Stimulated activated effector memory CD8-positive, alpha-beta T cell treated with anti-CD3 and anti-CD28 coated beads, Interleukin-12 subunit alpha, Interleukin-12 subunit beta, amount 100 ng/mL, for 72 hours (primary cell): ENCODE measurements at regions not wholly inside any gene's neighbourhood (a gene's known extent, or its start where the extent isn't known, plus 50 kb on each side); places are given as distances from the start of the nearest gene placed in this dataset.
"Not testable (repeated sequence)": the region's sequence is repeated elsewhere in the genome, so short reads cannot be mapped to it uniquely, and the experiment has no call there.

ENCODE experiments used
- ATAC-seq: fragments of 150-1000 bp; cut with Tn5 transposase; 2 replicates; pipeline ENCODE4 v1.10.0; 2021
- DNase-seq, 2 donors: peaks; one replicate each; pipeline ENCODE4 v3.0.0; 2021 to 2022; ENCODE audit warnings: low spot score in 2 of 2
- H3K27ac Mint-ChIP-seq: one replicate; pipeline ENCODE4 v1.8.0; 2022; ENCODE audit warnings: mild to moderate bottlenecking, mixed read lengths
- H3K36me3 Mint-ChIP-seq: one replicate; pipeline ENCODE4 v1.8.0; 2022; ENCODE audit warnings: mild to moderate bottlenecking, mixed read lengths
- H3K4me1 Mint-ChIP-seq: one replicate; pipeline ENCODE4 v1.8.0; 2022; ENCODE audit warnings: mixed read lengths
- H3K4me3 Mint-ChIP-seq: one replicate; pipeline ENCODE4 v1.8.0; 2022; ENCODE audit warnings: mild to moderate bottlenecking, mixed read lengths
- H3K9me3 Mint-ChIP-seq: one replicate; pipeline ENCODE4 v1.8.0; 2022; ENCODE audit warnings: mixed read lengths

DNA sequence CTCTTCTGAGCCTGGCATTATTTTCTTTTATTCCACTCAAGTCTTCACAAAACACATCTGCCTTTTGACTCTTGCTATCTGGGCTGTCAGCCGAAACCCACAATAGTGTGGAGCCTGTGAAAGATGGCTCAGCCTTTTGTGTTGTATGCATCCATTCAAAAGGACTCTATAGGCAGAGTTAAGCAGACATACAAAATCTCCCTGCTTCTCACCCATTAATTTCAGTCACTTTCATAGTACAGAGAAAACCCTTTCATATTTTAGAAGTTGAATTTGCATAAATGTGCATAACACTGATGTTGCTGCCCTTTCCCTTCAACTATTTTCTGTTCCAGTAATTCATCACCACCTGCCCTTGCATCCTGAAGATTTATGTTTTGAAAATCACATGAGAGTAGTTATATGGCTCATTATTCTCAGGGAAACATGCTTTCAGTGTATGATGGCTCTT is 154.6 kb downstream of the EVA1A start:
- ATAC-seq, result no peak
- H3K36me3 Mint-ChIP-seq, result no peaks in the 10 kb centered on the region
- no peak for DNase-seq
- no peak overlapping the region for H3K27ac Mint-ChIP-seq
- H3K9me3 Mint-ChIP-seq, result peaks cover 9% of the 10 kb centered on the region
- no peaks in the 10 kb centered on the region for H3K4me1 Mint-ChIP-seq
- no peak overlapping the region for H3K4me3 Mint-ChIP-seq

DNA sequence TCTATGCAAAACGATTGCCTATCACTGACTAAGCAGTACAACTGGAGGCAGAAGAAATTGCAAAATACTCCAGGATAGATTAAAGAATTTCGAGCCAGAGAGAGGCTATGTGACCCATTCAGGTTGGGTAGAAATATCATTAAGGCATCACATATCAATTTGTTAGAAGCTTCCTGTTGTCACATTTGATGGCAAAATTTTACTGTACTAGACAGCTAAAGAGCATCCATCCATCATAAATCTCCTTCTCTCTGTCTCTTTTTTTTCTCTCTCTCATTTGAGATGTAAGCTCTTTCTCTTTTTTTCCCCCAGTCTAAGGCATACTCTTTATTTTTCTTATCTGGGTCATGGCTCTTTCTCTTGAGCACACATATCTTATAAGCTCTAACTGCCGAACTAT is 155.7 kb downstream of the EVA1A start:
- no peaks in the 10 kb centered on the region for H3K4me1 Mint-ChIP-seq
- H3K9me3 Mint-ChIP-seq, result peaks cover 2% of the 10 kb centered on the region
- no peaks in the 10 kb centered on the region for H3K36me3 Mint-ChIP-seq
- H3K27ac Mint-ChIP-seq, result no peak overlapping the region
- DNase-seq, result no peak
- ATAC-seq, result no peak
- H3K4me3 Mint-ChIP-seq, result no peak overlapping the region

DNA sequence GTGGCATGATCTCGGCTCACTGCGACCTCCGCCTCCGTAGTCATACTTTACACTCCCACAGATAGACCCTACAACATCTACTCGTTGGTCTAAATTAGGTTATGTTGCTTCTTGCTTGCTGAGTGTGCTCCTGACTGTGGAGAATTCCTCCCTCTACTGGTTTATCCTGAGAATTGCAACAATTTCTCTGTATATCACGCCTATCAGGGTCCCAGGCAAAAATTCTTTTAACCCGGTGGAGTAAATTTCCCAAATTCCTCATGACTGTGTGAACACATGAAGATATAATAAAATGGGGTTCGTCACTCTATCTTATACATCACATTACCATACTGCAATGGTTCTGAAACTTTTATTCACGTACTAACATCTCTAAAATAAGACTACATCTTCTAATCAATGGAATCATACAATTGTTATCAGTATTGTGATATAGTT is 156.7 kb downstream of the EVA1A start:
- Mint-ChIP-seq H3K4me1 (no peaks in the 10 kb centered on the region), H3K27ac (no peak overlapping the region), H3K9me3 (no peaks in the 10 kb centered on the region), H3K36me3 (no peaks in the 10 kb centered on the region), H3K4me3 (no peak overlapping the region)
- DNase-seq (no peak), ATAC-seq (peak; percentile 62)

DNA sequence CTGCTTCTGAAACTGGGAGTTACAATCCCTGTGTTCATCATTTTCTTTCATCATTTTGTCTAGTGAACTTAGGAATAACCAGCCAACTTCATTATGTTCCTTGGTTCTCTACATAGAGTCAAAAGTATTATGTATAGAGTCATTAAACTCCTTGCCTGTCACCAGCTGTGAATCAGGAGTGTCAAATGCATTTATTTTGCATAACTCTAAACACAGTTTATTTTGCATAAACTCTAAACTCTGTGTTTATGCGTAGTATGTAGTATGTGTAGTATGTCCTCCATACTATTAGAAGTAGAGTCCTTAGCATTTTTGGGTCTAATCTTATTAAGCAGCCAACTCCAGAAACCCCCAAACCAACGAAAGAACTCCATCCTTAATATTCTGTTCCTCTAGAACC is 164.4 kb downstream of the EVA1A start:
- no peak overlapping the region for H3K27ac Mint-ChIP-seq
- H3K4me1 Mint-ChIP-seq, result no peaks in the 10 kb centered on the region
- H3K4me3 Mint-ChIP-seq, result no peak overlapping the region
- no peak for ATAC-seq
- no peaks in the 10 kb centered on the region for H3K36me3 Mint-ChIP-seq
- H3K9me3 Mint-ChIP-seq, result no peaks in the 10 kb centered on the region
- DNase-seq, result no peak

DNA sequence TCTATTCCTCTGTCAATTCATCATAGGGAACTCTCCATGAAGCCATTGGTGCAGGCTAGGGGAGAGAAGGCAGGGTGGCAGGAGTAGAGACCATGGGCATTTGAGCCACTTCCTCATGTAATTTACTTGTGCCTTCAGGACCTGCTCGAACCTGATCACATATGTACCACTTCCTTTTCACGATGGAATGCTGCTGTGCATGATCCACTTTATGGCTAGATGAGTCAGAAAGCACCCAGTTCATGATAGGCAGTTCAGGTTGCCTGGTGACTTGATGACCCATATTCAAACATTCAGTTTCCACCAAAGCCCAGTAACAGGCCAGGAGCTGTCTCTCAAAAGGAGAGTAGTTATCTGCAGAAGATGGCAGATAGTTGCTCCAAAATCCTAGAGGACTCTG is 166.0 kb downstream of the EVA1A start:
- not testable (repeated sequence) for H3K27ac Mint-ChIP-seq, H3K36me3 Mint-ChIP-seq, DNase-seq, H3K4me3 Mint-ChIP-seq, H3K9me3 Mint-ChIP-seq, H3K4me1 Mint-ChIP-seq, ATAC-seq

DNA sequence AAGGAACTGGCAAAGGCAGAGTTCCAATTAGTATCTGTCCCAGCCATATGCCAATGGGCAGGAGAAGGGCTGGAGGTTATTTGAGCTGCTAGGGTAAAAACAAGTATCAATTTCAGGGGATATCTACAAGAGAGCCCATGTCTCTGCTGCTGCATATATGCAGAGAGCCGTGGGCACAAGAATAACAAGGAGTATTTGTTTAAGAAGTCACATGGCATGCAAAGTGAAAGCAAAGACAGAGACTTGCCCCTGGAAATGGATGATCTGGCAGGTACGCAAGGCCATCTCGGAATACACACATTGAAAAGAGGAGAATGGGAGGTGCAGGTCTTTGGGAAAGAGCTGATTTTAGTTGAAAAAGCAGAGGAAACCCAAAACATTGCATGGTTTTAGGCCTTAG is 170.6 kb downstream of the EVA1A start:
- Mint-ChIP-seq H3K9me3 (no peaks in the 10 kb centered on the region), H3K36me3 (no peaks in the 10 kb centered on the region), H3K4me1 (no peaks in the 10 kb centered on the region), H3K4me3 (no peak overlapping the region), H3K27ac (no peak overlapping the region)
- DNase-seq (no peak), ATAC-seq (no peak)

DNA sequence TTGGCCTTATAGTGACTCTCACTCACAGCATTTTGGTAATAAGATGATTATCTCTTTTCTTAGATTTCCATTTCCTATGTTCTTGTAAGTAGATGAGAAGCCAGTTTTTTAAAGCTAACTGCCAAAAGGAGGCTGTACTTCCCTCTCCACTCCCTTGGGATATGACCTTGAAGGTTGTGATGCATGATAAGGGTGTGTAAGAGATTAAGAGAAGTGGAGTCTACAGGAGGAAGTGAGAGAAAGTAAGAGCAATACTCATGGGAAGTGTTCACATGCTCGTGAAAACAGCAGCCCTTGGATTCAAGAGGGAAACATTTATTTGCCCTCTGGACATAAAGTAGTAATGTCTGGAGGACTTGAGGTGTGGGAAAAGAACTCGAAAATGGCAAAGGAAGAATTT is 171.5 kb downstream of the EVA1A start:
- DNase-seq (no peak), ATAC-seq (no peak)
- no peak overlapping the region for H3K27ac Mint-ChIP-seq
- no peaks in the 10 kb centered on the region for H3K36me3 Mint-ChIP-seq
- H3K4me1 Mint-ChIP-seq, result no peaks in the 10 kb centered on the region
- no peak overlapping the region for H3K4me3 Mint-ChIP-seq
- no peaks in the 10 kb centered on the region for H3K9me3 Mint-ChIP-seq

DNA sequence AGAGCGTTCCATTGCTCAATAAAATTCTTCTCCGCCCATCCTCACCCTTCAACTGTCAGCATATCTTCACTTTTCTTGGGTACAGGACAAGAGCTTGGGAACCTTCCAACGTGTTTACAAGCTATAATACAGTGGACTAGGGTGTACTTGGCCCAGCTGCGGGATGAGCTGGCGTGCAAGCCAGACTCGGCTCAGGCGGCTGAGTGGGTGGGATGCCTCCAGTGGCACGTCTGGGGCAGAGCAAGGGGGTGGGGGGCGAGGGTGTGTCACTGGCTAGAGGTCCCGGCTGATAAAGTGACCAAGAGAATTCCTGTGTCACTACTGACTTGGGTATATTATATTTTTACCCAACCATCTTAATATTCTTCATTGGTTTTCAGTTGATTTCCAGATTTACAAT is 179.7 kb downstream of the EVA1A start:
- no peaks in the 10 kb centered on the region for H3K36me3 Mint-ChIP-seq
- ATAC-seq, result no peak
- no peaks in the 10 kb centered on the region for H3K4me1 Mint-ChIP-seq
- H3K9me3 Mint-ChIP-seq, result no peaks in the 10 kb centered on the region
- no peak overlapping the region for H3K27ac Mint-ChIP-seq
- no peak overlapping the region for H3K4me3 Mint-ChIP-seq
- DNase-seq, result no peak

DNA sequence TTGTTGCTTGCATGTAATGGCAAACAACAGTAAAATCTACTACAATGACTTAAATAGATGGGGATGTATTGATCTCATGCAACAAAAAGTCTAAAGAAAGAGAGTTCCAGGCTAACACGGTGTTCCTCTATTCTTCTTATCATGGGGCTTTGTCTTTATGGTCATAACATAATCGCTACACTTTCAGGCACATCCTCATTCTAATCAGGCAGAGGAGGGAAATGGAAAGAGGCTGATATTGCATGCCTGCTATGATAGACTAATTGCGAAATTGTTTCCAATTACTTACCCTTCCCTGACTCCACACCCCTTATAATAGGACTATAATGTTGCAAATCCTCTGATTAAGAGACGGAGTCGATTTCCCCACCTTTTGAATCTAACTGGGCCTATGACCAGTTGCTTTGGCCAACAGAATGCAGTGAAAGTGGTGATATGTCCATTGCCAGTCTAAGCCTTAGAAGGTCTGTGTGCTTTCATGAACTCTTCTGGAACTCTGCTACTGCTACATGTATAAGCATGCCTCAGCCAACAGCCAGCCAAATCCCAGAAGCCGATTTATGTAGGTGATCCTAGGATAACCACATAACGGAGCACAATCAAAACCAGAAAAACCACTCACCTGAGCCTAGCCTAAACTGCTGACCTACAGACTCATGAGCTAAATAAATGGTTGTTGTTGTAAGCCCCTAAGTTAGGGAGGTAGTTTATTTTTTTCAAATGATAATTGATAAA is 180.3 kb upstream of the TACR1 start:
- Mint-ChIP-seq H3K4me1 (no peaks in the 10 kb centered on the region), H3K9me3 (no peaks in the 10 kb centered on the region)

DNA sequence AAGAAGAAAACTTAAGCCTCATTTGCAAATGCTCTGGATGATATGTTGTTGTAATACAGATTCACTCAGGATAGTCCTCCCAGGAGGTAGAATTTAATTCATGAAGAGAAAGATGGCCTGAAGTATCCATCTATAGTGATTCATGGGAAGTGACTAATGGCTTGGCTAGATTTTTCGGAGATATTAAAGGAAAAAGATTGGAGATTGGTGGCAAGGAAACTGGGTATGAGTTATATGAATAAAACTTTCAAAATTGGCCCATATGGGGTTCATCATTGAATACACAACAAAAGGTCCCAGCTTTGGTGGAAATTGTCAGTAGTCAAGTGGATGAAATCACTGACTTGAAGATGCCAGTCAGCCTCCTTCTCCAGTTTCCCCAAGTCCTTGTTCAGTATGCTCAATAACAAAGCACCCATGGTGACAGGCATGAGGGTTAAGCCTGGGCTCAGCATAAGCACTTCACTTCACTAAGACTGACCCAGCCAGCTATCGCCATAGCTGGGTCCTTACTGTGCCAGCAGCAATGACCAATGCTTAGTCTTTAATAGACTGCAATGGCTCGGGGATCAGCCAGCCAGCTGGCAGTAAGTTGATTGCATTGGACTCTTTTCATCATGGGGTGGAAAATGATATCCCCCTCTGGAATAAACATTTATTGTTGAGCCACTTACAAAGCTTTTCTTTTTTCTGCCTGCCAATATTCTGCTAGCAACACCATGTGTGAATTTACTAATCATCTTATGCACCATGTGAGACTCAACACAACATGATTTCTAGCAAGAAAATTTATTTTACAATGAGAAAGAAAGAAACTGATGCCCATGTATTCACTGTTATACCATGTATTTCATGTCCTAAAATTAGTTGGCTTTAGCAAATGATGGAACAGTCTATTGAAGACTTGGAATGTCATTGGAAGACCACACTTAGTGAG is 176.6 kb upstream of the TACR1 start:
- DNase-seq (no peak), ATAC-seq (no peak)
- Mint-ChIP-seq H3K4me1 (no peaks in the 10 kb centered on the region), H3K27ac (no peak overlapping the region), H3K4me3 (no peak overlapping the region), H3K36me3 (no peaks in the 10 kb centered on the region), H3K9me3 (peaks cover 8% of the 10 kb centered on the region)

More for the DNA sequence above, 180.3 kb upstream of the TACR1 start:
- H3K36me3 Mint-ChIP-seq, result no peaks in the 10 kb centered on the region
- H3K4me3 Mint-ChIP-seq, result no peak overlapping the region
- ATAC-seq, result no peak
- no peak overlapping the region for H3K27ac Mint-ChIP-seq
- no peak for DNase-seq

DNA sequence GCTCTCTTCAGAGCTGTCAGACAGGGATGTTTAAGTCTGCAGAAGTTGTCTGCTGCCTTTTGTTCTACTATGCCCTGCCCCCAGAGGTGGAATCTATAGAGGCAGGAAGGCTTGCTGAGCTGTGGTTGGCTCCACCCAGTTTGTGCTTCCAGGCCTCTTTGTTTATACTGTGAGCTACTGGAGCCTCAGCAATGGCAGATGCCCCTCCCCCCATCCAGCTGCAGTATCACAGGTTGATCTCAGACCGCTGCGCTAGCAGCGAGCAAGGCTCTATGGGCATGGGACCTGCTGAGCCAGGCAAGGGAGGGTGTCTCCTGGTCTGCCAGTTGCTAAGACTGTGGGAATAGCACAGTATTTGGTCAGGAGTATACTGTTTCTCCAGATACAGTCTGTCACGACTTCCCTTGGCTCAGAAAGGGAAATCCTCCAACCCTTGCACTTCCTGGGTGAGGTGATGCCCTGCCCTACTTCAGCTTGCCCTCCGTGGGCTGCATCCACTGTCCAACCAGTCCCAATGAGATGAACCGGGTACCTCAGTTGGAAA is 175.2 kb upstream of the TACR1 start:
- H3K27ac Mint-ChIP-seq, DNase-seq, H3K36me3 Mint-ChIP-seq, ATAC-seq, H3K4me3 Mint-ChIP-seq, H3K4me1 Mint-ChIP-seq: not testable (repeated sequence)
- peaks cover 12% of the 10 kb centered on the region for H3K9me3 Mint-ChIP-seq

DNA sequence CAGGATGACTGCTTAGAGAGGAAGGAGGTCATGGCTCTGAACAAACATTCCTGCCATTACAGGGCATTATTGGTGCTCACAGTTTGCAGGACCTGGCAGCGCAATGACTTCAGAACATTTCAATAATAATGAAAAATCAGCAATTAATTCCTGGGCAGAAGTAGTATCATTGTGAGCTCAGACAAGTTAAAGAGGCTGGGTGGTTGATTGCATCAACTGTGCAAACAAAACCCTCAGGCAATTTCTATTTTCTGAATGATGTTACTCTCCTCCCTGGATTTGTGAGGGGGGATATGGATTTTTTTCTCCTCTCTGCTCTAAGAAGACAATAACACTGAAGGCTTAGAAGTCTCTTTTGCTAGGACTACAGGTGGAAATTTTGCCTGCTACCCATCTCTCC is 168.1 kb upstream of the TACR1 start:
- H3K27ac Mint-ChIP-seq, result no peak overlapping the region
- H3K4me3 Mint-ChIP-seq, result no peak overlapping the region
- no peak for ATAC-seq
- H3K9me3 Mint-ChIP-seq, result peaks cover 9% of the 10 kb centered on the region
- no peak for DNase-seq
- no peaks in the 10 kb centered on the region for H3K4me1 Mint-ChIP-seq
- H3K36me3 Mint-ChIP-seq, result no peaks in the 10 kb centered on the region

DNA sequence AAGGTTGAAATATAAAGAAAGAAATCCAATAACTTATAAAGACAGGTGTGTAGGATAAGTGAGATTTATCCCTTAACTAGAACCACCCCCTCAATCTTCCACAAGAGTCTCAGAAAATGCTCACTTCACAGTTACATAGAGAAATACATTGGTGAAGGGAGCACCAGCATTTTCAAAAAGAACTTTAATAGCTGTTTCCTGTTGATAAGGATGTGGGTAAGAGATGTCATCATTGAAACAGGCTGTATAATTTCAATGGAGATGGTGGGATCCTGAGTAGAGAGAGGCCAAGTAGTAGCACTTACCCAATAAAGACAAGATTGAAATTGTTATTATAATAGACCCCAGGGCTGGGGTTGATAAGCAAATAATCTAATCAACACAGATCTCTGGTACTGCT is 162.2 kb upstream of the TACR1 start:
- no peak for ATAC-seq
- no peak overlapping the region for H3K4me3 Mint-ChIP-seq
- no peak for DNase-seq
- H3K27ac Mint-ChIP-seq, result no peak overlapping the region
- no peaks in the 10 kb centered on the region for H3K9me3 Mint-ChIP-seq
- no peaks in the 10 kb centered on the region for H3K36me3 Mint-ChIP-seq
- no peaks in the 10 kb centered on the region for H3K4me1 Mint-ChIP-seq

DNA sequence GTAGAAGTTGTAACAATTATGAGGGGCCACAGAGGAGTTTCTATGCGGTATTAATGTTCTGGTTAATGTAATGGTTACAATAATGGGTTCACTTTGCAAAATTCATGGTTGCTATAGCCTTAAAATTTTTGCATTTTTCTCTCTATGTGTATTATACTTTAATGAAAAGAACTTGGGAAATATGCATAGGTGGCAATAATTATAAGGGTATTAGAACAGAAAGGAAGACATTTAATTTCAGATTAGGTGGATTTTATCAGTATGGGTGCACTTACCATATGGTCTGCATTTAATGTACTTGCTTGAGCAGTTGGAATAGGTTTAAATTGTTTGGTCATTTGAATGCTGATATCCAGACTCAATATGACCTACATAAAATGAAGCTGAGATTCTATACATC is 161.6 kb upstream of the TACR1 start:
- no peaks in the 10 kb centered on the region for H3K4me1 Mint-ChIP-seq
- no peaks in the 10 kb centered on the region for H3K9me3 Mint-ChIP-seq
- no peak overlapping the region for H3K4me3 Mint-ChIP-seq
- DNase-seq (no peak), ATAC-seq (no peak)
- no peak overlapping the region for H3K27ac Mint-ChIP-seq
- no peaks in the 10 kb centered on the region for H3K36me3 Mint-ChIP-seq

DNA sequence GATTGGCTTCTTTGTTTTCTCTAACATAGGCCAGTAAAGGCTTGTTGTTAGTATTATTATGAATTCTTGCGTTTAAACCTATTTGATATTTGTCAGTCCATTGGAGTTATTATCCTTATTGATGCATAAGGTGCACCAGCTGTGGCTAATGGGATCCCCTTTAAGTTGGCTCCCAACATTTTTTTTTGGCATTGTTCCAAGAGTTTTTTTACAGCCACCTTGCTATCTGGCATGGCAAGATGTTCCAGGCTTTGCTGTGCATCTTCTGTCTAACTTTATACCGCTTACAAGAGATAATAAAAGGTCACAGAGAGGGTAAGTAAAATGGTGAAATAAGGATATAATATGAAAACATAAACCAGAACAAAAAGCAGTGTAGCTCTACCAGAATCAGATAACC is 157.5 kb upstream of the TACR1 start:
- H3K4me3 Mint-ChIP-seq, result no peak overlapping the region
- no peaks in the 10 kb centered on the region for H3K4me1 Mint-ChIP-seq
- no peaks in the 10 kb centered on the region for H3K36me3 Mint-ChIP-seq
- H3K27ac Mint-ChIP-seq, result no peak overlapping the region
- ATAC-seq (no peak), DNase-seq (no peak)
- H3K9me3 Mint-ChIP-seq, result no peaks in the 10 kb centered on the region

DNA sequence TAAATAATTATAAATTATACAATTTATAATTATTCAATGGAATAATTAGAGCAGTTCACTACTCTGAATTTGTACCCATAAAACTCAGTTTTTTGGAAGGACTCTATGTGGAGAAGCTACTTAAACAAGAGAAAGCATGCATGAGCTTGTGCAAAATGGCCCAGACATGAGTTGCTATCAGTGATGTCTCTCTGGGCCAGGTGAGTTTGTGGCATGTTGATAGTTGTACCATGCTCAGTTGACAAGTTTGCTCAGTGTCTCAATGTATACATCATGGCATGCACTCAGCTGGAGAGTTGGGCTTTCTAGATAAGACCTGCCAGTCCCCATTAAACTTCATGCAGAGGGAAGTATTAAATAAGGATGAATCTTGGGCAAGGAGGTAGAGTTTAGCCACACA is 153.8 kb upstream of the TACR1 start:
- ATAC-seq, result no peak
- Mint-ChIP-seq H3K36me3 (no peaks in the 10 kb centered on the region), H3K4me3 (no peak overlapping the region), H3K4me1 (no peaks in the 10 kb centered on the region), H3K9me3 (peaks cover 5% of the 10 kb centered on the region), H3K27ac (no peak overlapping the region)
- DNase-seq, result no peak
